SU-DHL-6 (cell line): ENCODE measurements at regions not wholly inside any gene's neighbourhood (a gene's known extent, or its start where the extent isn't known, plus 50 kb on each side); places are given as distances from the start of the nearest gene placed in this dataset.

Source experiments
- H2AFZ ChIP-seq: fragments of 200-600 bp; sonication (generic); 2 replicates; pipeline ENCODE4 v1.6.1; 2014; ENCODE audit warnings: low read depth, mild to moderate bottlenecking, moderate library complexity, mixed read lengths, antibody characterized with exemption, low read length; ENCODE audit not compliant: severe bottlenecking
- H3F3A ChIP-seq: fragments of 200-600 bp; shearing (Covaris generic); 2 replicates; pipeline ENCODE4 v1.6.0; 2016; ENCODE audit warnings: antibody characterized with exemption, mild to moderate bottlenecking; ENCODE audit not compliant: insufficient read depth
- H3K27ac ChIP-seq: fragments of 200-600 bp; sonication (generic); 2 replicates; pipeline ENCODE4 v1.5.1; 2016; ENCODE audit warnings: low read depth, mild to moderate bottlenecking, low read length, moderate library complexity, mixed read lengths
- H3K27me3 ChIP-seq: fragments of 200-600 bp; sonication (generic), shearing (Covaris generic); 2 replicates; pipeline ENCODE4 v1.6.0; 2014; ENCODE audit warnings: mild to moderate bottlenecking, low read length
- H3K36me3 ChIP-seq: fragments of 200-600 bp; sonication (generic); 2 replicates; pipeline ENCODE4 v1.6.1; 2014; ENCODE audit warnings: mild to moderate bottlenecking, low read length, mixed read lengths
- H3K4me2 ChIP-seq: fragments of 300-600, 200-600 bp; shearing (Covaris generic), sonication (generic); 2 replicates; pipeline ENCODE4 v1.6.0; 2014; ENCODE audit warnings: low read length, low read depth, mild to moderate bottlenecking; ENCODE audit not compliant: poor library complexity, severe bottlenecking
- H3K4me3 ChIP-seq: fragments of 200-600 bp; sonication (generic); 2 replicates; pipeline ENCODE4 v1.5.1; 2014; ENCODE audit warnings: antibody characterized with exemption, low read length, mild to moderate bottlenecking, mixed read lengths; ENCODE audit not compliant: insufficient read depth, poor library complexity, severe bottlenecking
- H3K79me2 ChIP-seq: fragments of 200-600 bp; sonication (generic); 2 replicates; pipeline ENCODE4 v1.6.1; 2014; ENCODE audit warnings: mild to moderate bottlenecking, low read length, moderate library complexity; ENCODE audit not compliant: insufficient read depth
- H3K9ac ChIP-seq: fragments of 200-600 bp; sonication (generic); 2 replicates; pipeline ENCODE4 v1.7.0; 2014; ENCODE audit warnings: mild to moderate bottlenecking, low read length
- H3K9me2 ChIP-seq: fragments of 200-600 bp; sonication (generic); replicated peaks from 2 replicates; pipeline ENCODE4 v1.6.1; 2014; ENCODE audit warnings: low read length; ENCODE audit not compliant: insufficient read depth
- H3K9me3 ChIP-seq: fragments of 200-600 bp; sonication (generic); 2 replicates; pipeline ENCODE4 v1.6.1; 2014; ENCODE audit warnings: low read length, mixed read lengths; ENCODE audit not compliant: insufficient read depth
- H4K20me1 ChIP-seq: fragments of 200-600 bp; sonication (generic); 2 replicates; pipeline ENCODE4 v1.6.1; 2014; ENCODE audit warnings: low read depth, mild to moderate bottlenecking, antibody characterized with exemption, low read length, moderate library complexity, mixed read lengths
- CTCF ChIP-seq: fragments of 200-600 bp; sonication (generic); IDR thresholded peaks from one replicate; pipeline ENCODE4 v1.5.1; 2017; ENCODE audit warnings: antibody characterized with exemption, mild to moderate bottlenecking, low read length, moderate library complexity; ENCODE audit not compliant: insufficient read depth, poor library complexity, severe bottlenecking
- EZH2phosphoT487 ChIP-seq: fragments of 200-600 bp; sonication (generic), shearing (Covaris generic); conservative IDR thresholded peaks from 2 replicates; pipeline ENCODE4 v1.6.1; 2018; ENCODE audit warnings: mild to moderate bottlenecking, antibody characterized with exemption, low read length, moderate library complexity, mixed read lengths

GRCh38 chr15:70240082-70240481 is 142.4 kb upstream of the TLE3 start:
- no peak for TF ChIP-seq CTCF
- no peak for TF ChIP-seq EZH2phosphoT487
- no peaks in the 10 kb centered on the region for H4K20me1 ChIP-seq
- H3K9ac ChIP-seq: no peak overlapping the region
- no peaks in the 10 kb centered on the region for H3F3A ChIP-seq
- no peak overlapping the region for H3K4me2 ChIP-seq
- H3K79me2 ChIP-seq: no peaks in the 10 kb centered on the region
- no peaks in the 10 kb centered on the region for H3K9me3 ChIP-seq
- H3K36me3 ChIP-seq: no peaks in the 10 kb centered on the region
- no peaks in the 10 kb centered on the region for H3K27me3 ChIP-seq
- H3K27ac ChIP-seq: no peak overlapping the region
- H3K4me3 ChIP-seq: no peak overlapping the region
- no peaks in the 10 kb centered on the region for H3K9me2 ChIP-seq
- H2AFZ ChIP-seq: no peak overlapping the region

GRCh38 chr15:70238917-70239316 is 141.2 kb upstream of the TLE3 start:
- Histone ChIP-seq H3K9me2 (no peaks in the 10 kb centered on the region), H3K9ac (no peak overlapping the region), H3K4me3 (no peak overlapping the region), H3K9me3 (no peaks in the 10 kb centered on the region), H2AFZ (no peak overlapping the region), H3K4me2 (no peak overlapping the region), H3K79me2 (no peaks in the 10 kb centered on the region), H3K27ac (no peak overlapping the region), H3K27me3 (no peaks in the 10 kb centered on the region), H4K20me1 (no peaks in the 10 kb centered on the region), H3F3A (no peaks in the 10 kb centered on the region), H3K36me3 (no peaks in the 10 kb centered on the region)
- TF ChIP-seq CTCF (no peak), EZH2phosphoT487 (no peak)

- Histone ChIP-seq H3K4me3 (no peak overlapping the region), H2AFZ (no peak overlapping the region), H3K36me3 (no peaks in the 10 kb centered on the region), H3K79me2 (no peaks in the 10 kb centered on the region), H3F3A (no peaks in the 10 kb centered on the region), H3K4me2 (no peak overlapping the region), H3K9ac (no peak overlapping the region), H3K9me3 (no peaks in the 10 kb centered on the region), H3K27me3 (no peaks in the 10 kb centered on the region), H3K9me2 (no peaks in the 10 kb centered on the region), H4K20me1 (no peaks in the 10 kb centered on the region), H3K27ac (no peak overlapping the region)
- TF ChIP-seq CTCF: no peak
- no peak for TF ChIP-seq EZH2phosphoT487
Observed at GRCh38 chr15:70237626-70238025, 139.9 kb upstream of the TLE3 start.
